SU-DHL-6 (cell line): ENCODE measurements at regions not wholly inside any gene's neighbourhood (a gene's known extent, or its start where the extent isn't known, plus 50 kb on each side); places are given as distances from the start of the nearest gene placed in this dataset.

ENCODE experiments used
- H2AFZ ChIP-seq: fragments of 200-600 bp; sonication (generic); 2 replicates; pipeline ENCODE4 v1.6.1; 2014; ENCODE audit warnings: low read depth, mild to moderate bottlenecking, moderate library complexity, mixed read lengths, antibody characterized with exemption, low read length; ENCODE audit not compliant: severe bottlenecking
- H3F3A ChIP-seq: fragments of 200-600 bp; shearing (Covaris generic); 2 replicates; pipeline ENCODE4 v1.6.0; 2016; ENCODE audit warnings: antibody characterized with exemption, mild to moderate bottlenecking; ENCODE audit not compliant: insufficient read depth
- H3K27ac ChIP-seq: fragments of 200-600 bp; sonication (generic); 2 replicates; pipeline ENCODE4 v1.5.1; 2016; ENCODE audit warnings: low read depth, mild to moderate bottlenecking, low read length, moderate library complexity, mixed read lengths
- H3K27me3 ChIP-seq: fragments of 200-600 bp; sonication (generic), shearing (Covaris generic); 2 replicates; pipeline ENCODE4 v1.6.0; 2014; ENCODE audit warnings: mild to moderate bottlenecking, low read length
- H3K36me3 ChIP-seq: fragments of 200-600 bp; sonication (generic); 2 replicates; pipeline ENCODE4 v1.6.1; 2014; ENCODE audit warnings: mild to moderate bottlenecking, low read length, mixed read lengths
- H3K4me2 ChIP-seq: fragments of 300-600, 200-600 bp; shearing (Covaris generic), sonication (generic); 2 replicates; pipeline ENCODE4 v1.6.0; 2014; ENCODE audit warnings: low read length, low read depth, mild to moderate bottlenecking; ENCODE audit not compliant: poor library complexity, severe bottlenecking
- H3K4me3 ChIP-seq: fragments of 200-600 bp; sonication (generic); 2 replicates; pipeline ENCODE4 v1.5.1; 2014; ENCODE audit warnings: antibody characterized with exemption, low read length, mild to moderate bottlenecking, mixed read lengths; ENCODE audit not compliant: insufficient read depth, poor library complexity, severe bottlenecking
- H3K79me2 ChIP-seq: fragments of 200-600 bp; sonication (generic); 2 replicates; pipeline ENCODE4 v1.6.1; 2014; ENCODE audit warnings: mild to moderate bottlenecking, low read length, moderate library complexity; ENCODE audit not compliant: insufficient read depth
- H3K9ac ChIP-seq: fragments of 200-600 bp; sonication (generic); 2 replicates; pipeline ENCODE4 v1.7.0; 2014; ENCODE audit warnings: mild to moderate bottlenecking, low read length
- H3K9me2 ChIP-seq: fragments of 200-600 bp; sonication (generic); replicated peaks from 2 replicates; pipeline ENCODE4 v1.6.1; 2014; ENCODE audit warnings: low read length; ENCODE audit not compliant: insufficient read depth
- H3K9me3 ChIP-seq: fragments of 200-600 bp; sonication (generic); 2 replicates; pipeline ENCODE4 v1.6.1; 2014; ENCODE audit warnings: low read length, mixed read lengths; ENCODE audit not compliant: insufficient read depth
- H4K20me1 ChIP-seq: fragments of 200-600 bp; sonication (generic); 2 replicates; pipeline ENCODE4 v1.6.1; 2014; ENCODE audit warnings: low read depth, mild to moderate bottlenecking, antibody characterized with exemption, low read length, moderate library complexity, mixed read lengths
- EZH2phosphoT487 ChIP-seq: fragments of 200-600 bp; sonication (generic), shearing (Covaris generic); conservative IDR thresholded peaks from 2 replicates; pipeline ENCODE4 v1.6.1; 2018; ENCODE audit warnings: mild to moderate bottlenecking, antibody characterized with exemption, low read length, moderate library complexity, mixed read lengths
- TF ChIP-seq, protein P1 (sequence below): fragments of 200-600 bp; sonication (generic); IDR thresholded peaks from one replicate; pipeline ENCODE4 v1.5.1; 2017; ENCODE audit warnings: antibody characterized with exemption, mild to moderate bottlenecking, low read length, moderate library complexity; ENCODE audit not compliant: insufficient read depth, poor library complexity, severe bottlenecking

DNA sequence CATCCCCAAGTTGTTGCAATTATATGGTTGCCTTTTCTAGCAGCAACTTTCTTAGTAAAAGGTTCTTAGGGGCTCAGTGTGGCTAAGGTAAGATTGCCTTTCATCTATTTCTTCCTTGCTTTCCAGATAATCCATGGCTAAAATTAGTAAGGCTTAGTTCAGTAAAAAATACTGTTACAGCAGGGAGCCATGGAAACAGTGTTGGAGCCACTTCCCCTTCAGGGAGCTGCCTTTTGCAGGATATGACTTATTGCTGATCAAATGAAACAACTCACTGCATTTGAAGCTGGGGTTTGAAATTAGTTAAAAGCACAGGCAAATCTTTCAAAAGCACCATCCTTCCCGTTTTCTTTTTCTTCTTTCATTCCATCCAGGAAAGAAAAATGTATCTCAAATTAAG, 184.3 kb downstream of the C11orf87 start:
- Histone ChIP-seq H3K79me2 (no peaks in the 10 kb centered on the region), H3K9ac (no peak overlapping the region), H3K27ac (no peak overlapping the region), H3K4me2 (no peak overlapping the region), H3K27me3 (no peaks in the 10 kb centered on the region), H4K20me1 (no peaks in the 10 kb centered on the region), H3K9me2 (no peaks in the 10 kb centered on the region), H2AFZ (no peak overlapping the region), H3K9me3 (no peaks in the 10 kb centered on the region), H3K36me3 (no peaks in the 10 kb centered on the region), H3F3A (no peaks in the 10 kb centered on the region), H3K4me3 (no peak overlapping the region)
- TF ChIP-seq, protein P1, sequence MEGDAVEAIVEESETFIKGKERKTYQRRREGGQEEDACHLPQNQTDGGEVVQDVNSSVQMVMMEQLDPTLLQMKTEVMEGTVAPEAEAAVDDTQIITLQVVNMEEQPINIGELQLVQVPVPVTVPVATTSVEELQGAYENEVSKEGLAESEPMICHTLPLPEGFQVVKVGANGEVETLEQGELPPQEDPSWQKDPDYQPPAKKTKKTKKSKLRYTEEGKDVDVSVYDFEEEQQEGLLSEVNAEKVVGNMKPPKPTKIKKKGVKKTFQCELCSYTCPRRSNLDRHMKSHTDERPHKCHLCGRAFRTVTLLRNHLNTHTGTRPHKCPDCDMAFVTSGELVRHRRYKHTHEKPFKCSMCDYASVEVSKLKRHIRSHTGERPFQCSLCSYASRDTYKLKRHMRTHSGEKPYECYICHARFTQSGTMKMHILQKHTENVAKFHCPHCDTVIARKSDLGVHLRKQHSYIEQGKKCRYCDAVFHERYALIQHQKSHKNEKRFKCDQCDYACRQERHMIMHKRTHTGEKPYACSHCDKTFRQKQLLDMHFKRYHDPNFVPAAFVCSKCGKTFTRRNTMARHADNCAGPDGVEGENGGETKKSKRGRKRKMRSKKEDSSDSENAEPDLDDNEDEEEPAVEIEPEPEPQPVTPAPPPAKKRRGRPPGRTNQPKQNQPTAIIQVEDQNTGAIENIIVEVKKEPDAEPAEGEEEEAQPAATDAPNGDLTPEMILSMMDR: no peak
- TF ChIP-seq EZH2phosphoT487: no peak

DNA sequence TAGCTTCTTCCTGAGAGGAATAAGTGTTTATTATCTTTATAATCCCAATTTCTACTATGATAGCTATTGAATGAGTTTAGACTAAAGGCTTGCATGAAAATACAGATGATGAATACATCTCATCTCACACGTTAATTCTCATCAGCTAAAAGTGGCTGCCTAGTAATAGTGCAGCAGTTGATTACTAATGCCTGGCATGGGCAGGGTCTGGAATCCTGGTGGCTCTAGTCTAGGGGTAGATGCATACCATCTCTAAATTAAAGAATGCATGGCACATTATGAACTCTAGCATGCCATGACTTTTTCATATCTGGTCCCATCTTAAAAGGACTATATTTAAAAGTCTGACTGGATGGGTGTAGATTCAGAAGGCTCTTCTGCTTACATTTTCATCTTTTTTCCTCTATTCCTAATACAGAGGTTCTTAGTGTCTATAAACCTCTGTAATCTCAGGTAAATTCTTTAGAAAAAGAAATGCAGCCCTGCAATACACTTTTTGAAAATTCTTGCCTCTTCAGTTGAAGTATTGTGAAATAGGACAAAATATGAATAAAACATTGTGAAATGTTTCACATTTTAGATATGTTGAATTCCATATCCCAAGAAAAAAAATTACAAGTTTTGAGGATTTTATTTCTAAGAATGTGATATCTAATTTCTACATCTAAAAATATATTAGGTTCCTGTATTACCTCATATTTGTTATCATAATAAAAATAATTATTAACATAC, 187.6 kb downstream of the C11orf87 start:
- Histone ChIP-seq H3K9ac (no peak overlapping the region), H3K79me2 (no peaks in the 10 kb centered on the region), H3K9me2 (no peaks in the 10 kb centered on the region), H3K4me2 (no peak overlapping the region), H3K4me3 (no peak overlapping the region), H3K27me3 (no peaks in the 10 kb centered on the region), H4K20me1 (no peaks in the 10 kb centered on the region), H3K27ac (no peak overlapping the region), H3F3A (no peaks in the 10 kb centered on the region), H3K36me3 (no peaks in the 10 kb centered on the region), H3K9me3 (no peaks in the 10 kb centered on the region), H2AFZ (no peak overlapping the region)
- no peak for TF ChIP-seq EZH2phosphoT487
- TF ChIP-seq, protein P1: no peak

DNA sequence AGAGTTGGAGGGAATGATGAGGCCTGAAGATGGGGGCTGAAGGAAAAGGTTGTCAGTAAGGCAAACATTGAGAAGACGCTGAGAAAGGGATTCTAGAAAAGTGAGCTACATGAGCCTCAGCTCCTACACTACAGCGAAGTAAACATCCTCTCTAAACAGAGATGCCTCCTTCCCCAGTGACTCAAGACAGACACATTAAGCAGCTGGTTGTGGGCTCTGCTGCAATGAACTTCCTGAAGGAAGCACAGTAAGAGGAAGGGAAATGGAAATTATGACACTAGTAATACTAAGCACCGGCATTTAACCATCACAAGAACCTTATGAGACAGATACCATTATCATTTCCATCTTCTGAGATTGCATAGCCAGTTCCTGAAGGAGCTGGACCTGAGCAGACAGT, 190.5 kb downstream of the C11orf87 start:
- Histone ChIP-seq H3K27ac (no peak overlapping the region), H3K36me3 (no peaks in the 10 kb centered on the region), H4K20me1 (no peaks in the 10 kb centered on the region), H3K79me2 (no peaks in the 10 kb centered on the region), H3K4me3 (no peak overlapping the region), H3K27me3 (no peaks in the 10 kb centered on the region), H3F3A (no peaks in the 10 kb centered on the region), H3K4me2 (no peak overlapping the region), H3K9ac (no peak overlapping the region), H3K9me2 (no peaks in the 10 kb centered on the region), H3K9me3 (no peaks in the 10 kb centered on the region), H2AFZ (no peak overlapping the region)
- TF ChIP-seq EZH2phosphoT487: no peak
- TF ChIP-seq, protein P1: no peak
